H1 (cell line): ENCODE measurements at regions not wholly inside any gene's neighbourhood (a gene's known extent, or its start where the extent isn't known, plus 50 kb on each side); places are given as distances from the start of the nearest gene placed in this dataset.

Source experiments
- CBX8 ChIP-seq: fragments of 300-800, 300-1000 bp; sonication (generic); IDR thresholded peaks from 2 replicates; pipeline ENCODE4 v1.7.1; 2016; ENCODE audit warnings: low read depth, low read length, borderline replicate concordance
- CTCF ChIP-seq, 3 experiments: IDR thresholded peaks; 1 replicate in 2 of 3; 2 replicates in 1 of 3; pipeline versions ENCODE4 v1.5.1 to v1.6.1; 2011; ENCODE audit warnings: low read length in 3 of 3, mild to moderate bottlenecking in 3 of 3, inconsistent platforms in 2 of 3, low read depth in 1 of 3, moderate library complexity in 1 of 3; ENCODE audit not compliant: insufficient read depth in 1 of 3; ENCODE audit errors: control extremely low read depth in 1 of 3
- EP300 ChIP-seq, 2 experiments: IDR thresholded peaks; 1 replicate in 1 of 2; 2 replicates in 1 of 2; pipeline ENCODE4 v1.6.1; 2011 to 2012; ENCODE audit warnings: low read depth in 2 of 2, low read length in 2 of 2, mild to moderate bottlenecking in 2 of 2, borderline replicate concordance in 1 of 2, inconsistent platforms in 1 of 2, moderate library complexity in 1 of 2
- EZH2 ChIP-seq: fragments of 200-600 bp; sonication (generic); IDR thresholded peaks from 2 replicates; pipeline ENCODE4 v1.7.1; 2012; ENCODE audit warnings: low read depth, mild to moderate bottlenecking, moderate library complexity, low read length, inconsistent platforms; ENCODE audit not compliant: severe bottlenecking
- FOSL1 ChIP-seq: IDR thresholded peaks from 2 replicates; pipeline ENCODE4 v1.6.1; 2011; ENCODE audit warnings: mild to moderate bottlenecking, low read depth, low read length, moderate library complexity; ENCODE audit not compliant: insufficient read depth
- JUND ChIP-seq: IDR thresholded peaks from 2 replicates; pipeline ENCODE4 v1.6.1; 2011; ENCODE audit warnings: mild to moderate bottlenecking, improper control_type of control experiment, low read length
- NRF1 ChIP-seq: IDR thresholded peaks from 2 replicates; pipeline ENCODE4 v1.6.1; 2011; ENCODE audit warnings: mild to moderate bottlenecking, low read depth, low read length, improper control_type of control experiment
- PHF8 ChIP-seq: fragments of 200-600 bp; sonication (generic); conservative IDR thresholded peaks from 2 replicates; pipeline ENCODE4 v1.7.1; 2012; ENCODE audit warnings: low read depth, mild to moderate bottlenecking, inconsistent platforms, low read length, moderate library complexity
- RNF2 ChIP-seq: fragments of 200-900, 300-1000 bp; sonication (generic); IDR thresholded peaks from 2 replicates; pipeline ENCODE4 v1.7.1; 2016; ENCODE audit warnings: borderline replicate concordance, low read depth, mild to moderate bottlenecking, antibody characterized with exemption, low read length; ENCODE audit not compliant: poor library complexity, severe bottlenecking; ENCODE audit errors: missing control alignments
- TCF12 ChIP-seq: IDR thresholded peaks from 2 replicates; pipeline ENCODE4 v1.6.1; 2011; ENCODE audit warnings: low read depth, mild to moderate bottlenecking, low read length
- ZNF274 ChIP-seq: IDR thresholded peaks from 2 replicates; pipeline ENCODE4 v1.7.0; 2012; ENCODE audit warnings: low read length, borderline replicate concordance; ENCODE audit errors: extremely low read depth

DNA sequence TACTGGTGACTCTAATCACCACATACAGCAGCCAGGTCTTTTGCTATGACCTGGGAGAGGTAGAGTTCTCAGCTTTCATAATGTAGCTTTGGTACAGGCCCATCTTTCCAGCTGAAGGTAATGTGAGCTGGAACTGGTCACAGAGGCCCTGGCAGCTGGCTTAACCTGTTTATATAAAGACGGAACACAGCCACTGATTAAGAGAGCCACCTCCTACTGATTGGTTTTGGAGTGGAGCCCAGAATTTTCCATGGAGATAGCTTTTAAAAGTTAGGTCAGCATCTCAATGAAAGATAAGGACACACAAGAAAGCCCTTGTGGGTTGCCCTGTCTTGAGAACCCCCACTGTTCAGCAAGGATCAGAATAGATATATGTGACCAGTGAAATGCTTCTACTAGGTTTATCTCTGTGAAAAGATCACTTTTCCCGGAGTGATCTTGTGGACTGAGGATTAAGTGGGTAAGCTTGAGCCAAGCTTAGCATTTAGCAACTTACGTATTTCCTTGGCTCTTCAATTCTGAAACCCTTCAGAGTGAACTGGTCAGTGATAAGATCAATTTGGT, 213.7 kb upstream of the CITED2 start:
- TF ChIP-seq ZNF274 (no peak), CTCF (IDR thresholded peaks at IDR 0.05; ENCODE audit: control extremely low read depth in 1 of 3, insufficient read depth in 1 of 3, low read depth in 1 of 3, low read length in 3 of 3) (no peak), PHF8 (no peak), CBX8 (no peak), EZH2 (no peak), FOSL1 (no peak), EP300 (IDR thresholded peaks at IDR 0.05; ENCODE audit: borderline replicate concordance in 1 of 2, low read depth in 2 of 2, low read length in 2 of 2) (no peak), JUND (no peak), TCF12 (no peak), RNF2 (no peak), NRF1 (no peak)
